ENCODE measurements at regions not wholly inside any gene's neighbourhood (a gene's known extent, or its start where the extent isn't known, plus 50 kb on each side); places are given as distances from the start of the nearest gene placed in this dataset.
A peak's percentile ranks its signal among the peaks of the same experiment; 100 is the strongest.

DNA sequence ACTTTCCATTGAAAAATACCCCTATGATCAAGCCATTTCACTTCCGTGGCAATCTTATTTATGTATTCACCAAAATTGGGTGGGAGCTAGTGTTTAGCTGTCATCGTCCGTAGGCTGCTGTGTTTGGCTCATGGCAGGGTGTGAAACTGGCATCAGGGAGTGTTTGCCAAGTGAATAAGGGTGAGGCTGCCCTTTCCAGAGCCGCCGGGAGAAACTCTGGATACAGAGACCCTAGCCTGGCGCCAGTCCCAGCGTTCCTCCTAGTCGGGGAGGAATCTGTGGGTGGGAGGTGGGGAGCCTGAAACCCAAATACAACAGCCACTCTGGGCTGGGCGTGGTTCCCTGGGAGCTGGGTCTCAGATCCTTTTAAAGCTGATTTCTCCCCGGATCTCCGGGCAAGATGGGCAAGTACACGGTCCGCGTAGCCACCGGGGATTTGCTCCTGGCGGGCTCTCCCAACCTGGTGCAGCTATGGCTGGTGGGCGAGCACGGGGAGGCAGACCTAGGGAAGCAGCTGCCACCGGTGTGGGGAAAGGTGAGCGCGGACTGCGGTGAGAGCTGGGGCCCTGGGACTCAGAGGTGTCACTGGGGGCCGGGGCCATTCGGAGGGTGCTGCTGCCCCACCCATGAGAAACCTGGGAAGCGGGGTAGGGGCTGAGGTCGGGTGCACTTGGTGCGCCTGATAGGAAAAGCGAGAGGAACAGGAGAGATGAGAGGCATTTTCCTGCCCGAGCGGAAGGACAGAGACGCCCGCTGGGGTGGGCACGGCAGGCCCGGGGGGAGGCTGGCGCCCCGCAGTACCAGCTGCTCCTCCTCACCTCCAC lies 62.1 kb upstream of the TEKT1 start:
- DNase-seq (ENCODE audit: insufficient read length, low spot score): no peak
- FAIRE-seq: no peak
- TF ChIP-seq POLR2A (IDR thresholded peaks at IDR 0.05; ENCODE audit: low read depth, low read length): no peak

DNA sequence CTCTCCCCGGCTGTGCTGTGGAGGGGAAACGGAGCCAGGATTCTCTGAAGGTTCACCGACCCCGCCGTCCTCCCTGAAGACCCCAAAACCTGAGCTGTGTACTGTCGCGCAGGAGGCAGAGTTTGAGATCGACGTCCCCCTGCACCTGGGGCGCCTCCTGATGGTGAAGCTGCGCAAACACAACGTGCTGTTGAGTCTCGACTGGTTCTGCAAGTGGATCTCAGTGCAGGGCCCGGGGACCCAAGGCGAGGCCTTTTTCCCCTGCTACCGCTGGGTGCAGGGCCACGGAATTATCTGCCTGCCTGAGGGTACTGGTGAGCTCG lies 62.6 kb upstream of the TEKT1 start:
- no peak for TF ChIP-seq POLR2A (IDR thresholded peaks at IDR 0.05; ENCODE audit: low read depth, low read length)
- FAIRE-seq (no peak), DNase-seq (ENCODE audit: insufficient read length, low spot score) (no peak)

DNA sequence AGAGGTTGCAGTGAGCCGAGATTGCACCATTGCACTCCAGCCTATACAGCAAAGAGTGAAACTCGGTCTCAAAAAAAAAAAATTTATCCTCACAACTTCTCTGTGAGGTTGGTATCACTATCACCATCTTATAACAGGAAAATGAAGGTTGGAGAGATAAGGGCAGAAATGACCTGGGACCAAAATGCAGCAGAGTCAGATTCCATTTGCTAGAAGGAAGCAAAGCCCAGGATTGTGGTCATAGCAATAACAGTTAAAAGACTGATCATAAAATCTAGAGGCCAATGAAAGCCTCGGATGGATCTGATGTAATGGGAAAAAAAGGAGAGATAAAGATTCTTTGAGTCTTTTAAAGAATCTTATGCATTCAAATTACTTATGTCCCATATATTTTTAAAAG lies 69.6 kb upstream of the TEKT1 start:
- TF ChIP-seq POLR2A (IDR thresholded peaks at IDR 0.05; ENCODE audit: low read depth, low read length): no peak
- FAIRE-seq (no peak), DNase-seq (ENCODE audit: insufficient read length, low spot score) (no peak)

DNA sequence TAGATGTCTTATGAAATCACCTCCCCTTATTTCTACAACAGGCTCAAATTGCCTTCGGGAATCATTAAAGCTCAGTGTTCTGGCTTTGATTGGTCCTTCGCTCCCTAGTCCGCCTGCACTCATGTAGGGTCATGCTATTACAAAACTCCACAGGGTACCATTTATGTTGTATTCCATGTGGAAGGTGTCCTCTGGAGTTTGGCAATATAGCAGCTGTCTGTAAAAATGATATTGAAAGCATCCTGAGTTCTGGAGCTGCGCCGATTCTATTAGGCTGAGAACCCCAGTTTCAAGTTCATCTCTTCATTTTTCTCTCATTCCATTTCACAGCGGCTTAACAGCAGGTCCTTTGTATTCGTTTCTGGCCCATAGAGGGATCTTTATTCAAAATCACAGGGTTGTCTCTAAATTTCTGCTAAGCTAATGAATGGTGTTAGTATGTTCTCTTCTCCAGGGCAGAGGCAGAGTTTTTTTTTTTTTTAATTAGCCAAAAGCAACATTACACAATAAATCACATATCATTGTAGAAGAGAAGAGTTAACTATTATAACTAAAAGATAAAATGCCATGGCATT lies 71.9 kb upstream of the TEKT1 start:
- DNase-seq (ENCODE audit: insufficient read length, low spot score): no peak
- TF ChIP-seq POLR2A (IDR thresholded peaks at IDR 0.05; ENCODE audit: low read depth, low read length): no peak
- no peak for FAIRE-seq

DNA sequence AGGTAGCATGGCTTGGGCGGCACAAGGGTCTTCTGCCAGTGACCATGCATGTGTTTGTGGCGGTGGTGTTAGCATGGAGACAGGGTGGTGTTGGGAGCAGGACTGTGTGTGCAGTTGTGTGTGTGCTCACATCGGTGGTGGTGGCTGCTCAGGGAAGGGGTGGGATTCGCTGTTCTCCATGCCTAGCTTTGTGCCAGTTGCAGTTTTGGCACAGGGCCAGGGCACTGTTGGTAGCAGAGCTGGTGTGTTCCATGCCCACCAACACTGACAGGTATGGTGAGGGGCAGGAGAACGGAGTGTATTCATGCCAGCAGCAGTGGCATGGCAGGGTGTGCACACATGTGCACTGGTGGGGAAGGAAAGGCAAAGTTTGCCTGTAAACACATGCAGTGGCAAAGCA lies 77.3 kb upstream of the TEKT1 start:
- no peak for FAIRE-seq
- TF ChIP-seq POLR2A (IDR thresholded peaks at IDR 0.05; ENCODE audit: low read depth, low read length): no peak
- DNase-seq (ENCODE audit: insufficient read length, low spot score): no peak

DNA sequence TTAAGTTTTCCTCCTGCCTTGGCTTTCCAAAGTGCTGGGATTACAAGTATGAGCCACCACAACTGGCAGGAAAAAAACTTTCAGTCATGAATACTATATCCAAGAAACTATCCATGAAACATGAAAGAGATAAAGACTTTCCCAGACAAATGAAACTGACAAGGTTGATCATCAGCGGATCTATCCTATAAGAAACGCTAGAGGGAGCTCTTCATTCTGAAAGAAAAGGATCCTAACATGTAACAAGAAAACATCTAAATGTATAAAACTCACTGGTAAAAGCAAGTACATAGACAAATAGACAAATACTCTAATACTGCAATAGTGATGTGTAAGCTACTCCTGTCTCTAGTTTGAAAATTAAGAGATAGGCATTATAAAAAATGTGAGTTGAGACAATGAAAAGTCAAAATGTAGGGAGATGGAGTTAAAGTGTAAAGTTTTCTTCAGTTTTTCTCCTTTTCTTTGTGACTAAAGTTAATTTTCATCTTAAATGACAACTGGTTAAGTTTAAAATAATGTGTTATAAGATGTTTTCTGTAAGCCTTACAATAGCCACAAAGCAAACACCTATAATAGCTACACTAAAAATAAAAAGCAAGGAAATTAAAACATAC lies 79.6 kb upstream of the TEKT1 start:
- TF ChIP-seq POLR2A (IDR thresholded peaks at IDR 0.05; ENCODE audit: low read depth, low read length): no peak
- peak; percentile 28 for DNase-seq (ENCODE audit: insufficient read length, low spot score)
- no peak for FAIRE-seq

DNA sequence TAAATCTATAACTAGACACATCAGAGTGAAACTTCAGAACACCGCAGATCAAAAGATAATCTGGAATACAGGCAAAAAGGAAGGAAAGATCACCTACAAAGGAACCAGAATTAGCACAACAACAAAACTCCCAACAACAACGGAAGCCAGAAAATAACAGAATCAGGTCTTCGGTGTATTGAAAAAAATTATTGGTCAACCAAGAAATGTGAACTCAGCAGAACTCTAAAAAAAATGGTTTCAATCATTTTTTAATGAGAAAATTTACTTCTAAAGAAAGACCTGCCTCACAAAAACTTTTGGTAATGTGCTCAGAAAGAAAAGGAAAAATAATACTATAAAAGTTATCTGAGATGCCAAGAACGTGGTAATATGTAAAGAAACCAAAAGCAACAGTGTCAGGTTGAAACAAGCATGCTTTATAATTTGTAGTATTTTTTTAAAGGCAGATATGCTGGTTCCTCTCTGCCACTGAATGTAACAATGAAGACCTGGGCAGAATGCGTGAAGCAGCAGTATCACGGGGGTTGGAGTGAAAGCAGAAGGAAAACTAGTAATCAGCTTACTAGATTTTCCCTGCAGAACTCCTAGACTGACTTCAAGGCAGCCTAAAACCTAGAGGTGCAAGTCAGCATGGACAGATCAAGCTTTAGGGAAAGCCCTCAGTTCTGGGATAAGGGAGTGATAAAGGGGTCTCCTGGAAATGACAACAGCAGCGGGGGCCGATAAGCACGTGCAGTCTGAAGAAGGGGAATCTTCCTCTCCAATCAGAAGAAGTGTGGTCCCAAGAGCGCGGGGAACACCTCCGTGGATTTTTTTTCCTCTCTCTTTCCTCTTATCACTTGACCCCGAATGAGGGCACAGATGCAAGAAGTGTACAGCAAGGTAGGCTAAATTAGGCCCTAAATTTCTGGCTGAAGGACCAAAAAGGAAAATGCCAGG lies 80.9 kb upstream of the TEKT1 start:
- DNase-seq (ENCODE audit: insufficient read length, low spot score) (no peak), FAIRE-seq (no peak)
- no peak for TF ChIP-seq POLR2A (IDR thresholded peaks at IDR 0.05; ENCODE audit: low read depth, low read length)

DNA sequence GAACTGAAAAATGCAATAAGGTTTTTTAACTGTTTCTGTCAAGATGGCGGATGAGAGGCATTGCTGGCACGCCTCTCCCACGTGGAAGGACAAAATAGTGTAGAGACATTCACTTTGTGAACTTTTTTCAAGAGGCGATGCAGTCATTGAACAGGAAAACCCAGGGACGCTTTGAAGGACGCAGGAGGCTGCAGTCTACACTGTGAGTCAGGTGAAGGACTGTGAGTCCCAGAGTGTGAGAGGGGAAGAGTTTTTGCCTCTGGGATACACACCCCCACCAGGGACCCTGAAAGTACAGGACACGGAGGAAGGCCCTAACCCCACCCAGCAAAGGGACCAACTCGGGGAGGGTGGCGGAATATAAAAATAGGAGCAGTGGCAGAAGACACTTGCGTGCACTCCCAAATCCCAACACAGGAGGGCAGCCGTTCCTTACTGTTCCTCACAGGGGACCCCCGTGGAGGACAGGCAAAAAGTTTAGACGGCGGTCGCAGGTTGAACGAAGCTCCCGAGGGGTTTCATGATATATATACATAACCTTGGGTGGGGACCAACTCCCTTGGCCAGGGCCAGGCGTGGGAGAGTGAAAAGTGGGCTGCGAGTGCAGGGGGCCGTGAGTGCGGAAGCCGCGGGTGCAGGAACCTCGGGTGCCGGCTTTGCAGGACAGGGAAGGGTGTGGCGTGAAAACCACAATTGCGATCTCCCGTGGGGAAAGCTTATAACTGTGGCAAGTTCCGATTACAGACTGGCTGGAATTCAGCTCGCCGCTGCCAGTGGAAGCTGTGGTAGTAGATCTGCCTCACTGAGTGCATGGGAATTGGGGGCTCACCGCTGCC lies 82.0 kb upstream of the ALOX12 start:
- TF ChIP-seq POLR2A (IDR thresholded peaks at IDR 0.05; ENCODE audit: low read depth, low read length): no peak
- DNase-seq (ENCODE audit: insufficient read length, low spot score) (peak; percentile 51), FAIRE-seq (no peak)

DNA sequence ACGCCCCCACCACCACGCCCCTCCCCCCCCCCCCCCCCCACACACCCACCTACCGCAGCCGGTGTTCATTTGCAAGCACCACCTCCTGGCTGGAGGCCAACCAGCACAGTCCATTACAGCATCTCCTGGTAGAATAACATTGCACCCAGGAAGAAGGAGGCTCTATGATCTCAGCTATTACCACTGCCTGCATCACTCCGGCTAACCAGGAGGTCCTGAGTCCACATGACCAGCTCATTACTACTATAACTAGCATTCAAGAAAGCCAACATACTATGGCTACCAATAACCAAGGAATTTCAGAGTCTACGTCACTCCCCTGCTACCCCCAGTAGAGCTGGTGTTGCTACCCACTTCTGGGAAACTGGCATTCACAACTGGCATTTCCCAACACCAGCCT lies 81.1 kb upstream of the ALOX12 start:
- DNase-seq (ENCODE audit: insufficient read length, low spot score) (peak; percentile 23), FAIRE-seq (no peak)
- TF ChIP-seq POLR2A (IDR thresholded peaks at IDR 0.05; ENCODE audit: low read depth, low read length): no peak

DNA sequence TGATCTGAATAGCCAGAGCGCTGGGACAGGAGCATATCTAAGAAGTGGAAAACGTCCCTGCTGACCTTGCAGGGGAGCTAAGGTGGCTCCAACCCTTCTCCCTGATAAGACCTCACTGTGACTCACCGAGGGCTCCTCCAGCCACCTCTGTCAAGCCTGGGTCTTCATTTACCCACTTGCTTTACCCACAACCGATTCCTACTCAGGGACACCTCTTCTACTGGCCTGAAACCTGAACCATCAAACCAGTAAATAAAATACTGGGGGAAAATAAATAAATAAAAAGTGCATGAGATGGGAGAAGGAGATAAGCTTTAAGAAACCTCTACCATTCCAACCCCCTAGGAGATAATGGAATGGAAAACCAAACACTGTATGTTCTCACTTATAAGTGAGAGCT lies 80.2 kb upstream of the ALOX12 start:
- FAIRE-seq (no peak), DNase-seq (ENCODE audit: insufficient read length, low spot score) (no peak)
- TF ChIP-seq POLR2A (IDR thresholded peaks at IDR 0.05; ENCODE audit: low read depth, low read length): no peak

DNA sequence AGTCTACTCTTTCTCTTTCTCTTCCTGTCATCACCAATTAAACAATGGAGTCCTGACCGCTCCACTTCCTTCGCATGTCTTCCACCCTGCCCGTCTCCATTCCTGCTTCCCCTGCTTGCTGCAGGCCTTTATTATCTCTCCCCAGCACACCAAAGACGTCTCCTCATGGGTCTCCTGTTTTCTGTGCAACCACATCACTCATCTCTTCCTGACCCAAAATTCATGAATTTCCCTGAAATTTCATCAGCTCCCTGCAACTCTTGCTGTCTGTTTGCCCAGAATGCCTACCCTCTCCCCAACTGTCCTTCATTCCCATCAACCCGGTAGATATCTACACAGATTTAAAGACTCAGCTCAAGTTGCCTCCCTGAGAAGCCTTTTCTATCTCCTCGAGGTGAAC lies 76.7 kb upstream of the ALOX12 start:
- DNase-seq (ENCODE audit: insufficient read length, low spot score) (no peak), FAIRE-seq (no peak)

DNA sequence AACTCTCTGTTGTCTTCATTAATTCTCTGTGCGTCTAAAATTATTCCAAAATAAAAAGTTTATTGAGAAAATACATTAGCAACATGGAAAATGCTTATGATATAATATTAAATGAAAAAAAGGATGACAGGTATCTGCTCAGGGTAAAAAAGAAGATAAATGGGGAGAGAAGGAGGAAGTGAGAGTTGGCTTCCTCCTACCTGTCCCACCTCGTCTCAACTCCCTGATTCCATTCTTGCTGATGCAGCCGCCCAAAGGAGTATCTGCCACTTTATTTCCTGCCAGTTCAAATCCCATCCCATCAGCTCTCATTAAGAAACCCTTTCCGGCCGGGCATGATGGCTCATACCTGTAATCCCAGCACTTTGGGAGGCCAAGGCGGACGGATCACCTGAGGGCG lies 72.5 kb upstream of the ALOX12 start:
- DNase-seq (ENCODE audit: insufficient read length, low spot score) (no peak), FAIRE-seq (no peak)
- no peak for TF ChIP-seq POLR2A (IDR thresholded peaks at IDR 0.05; ENCODE audit: low read depth, low read length)

More for the DNA sequence above, 76.7 kb upstream of the ALOX12 start:
- no peak for TF ChIP-seq POLR2A (IDR thresholded peaks at IDR 0.05; ENCODE audit: low read depth, low read length)

DNA sequence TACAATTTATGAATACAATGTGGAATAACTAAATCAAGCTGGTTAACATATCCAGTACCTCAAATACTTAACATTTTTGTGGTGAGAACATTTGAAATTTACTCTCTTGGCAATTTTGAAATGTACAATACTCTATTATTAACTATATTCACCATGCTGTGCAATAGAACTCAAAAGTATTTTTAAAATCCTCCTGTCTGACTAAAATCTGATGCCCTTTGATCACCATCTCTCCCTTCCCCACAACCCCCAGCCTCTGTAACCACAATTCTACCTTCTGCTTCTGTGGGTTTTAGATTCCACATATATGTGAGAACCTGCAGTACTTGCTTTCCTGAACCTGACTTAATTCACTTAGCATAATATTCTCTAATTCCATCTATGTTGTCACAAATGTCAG lies 71.6 kb upstream of the ALOX12 start:
- TF ChIP-seq POLR2A (IDR thresholded peaks at IDR 0.05; ENCODE audit: low read depth, low read length): no peak
- FAIRE-seq: no peak
- no peak for DNase-seq (ENCODE audit: insufficient read length, low spot score)

Data from H54 (cell line).